NCI-H446 treated with DMSO at 0.1 percent for 48 hours (cell line): ENCODE measurements at regions not wholly inside any gene's neighbourhood (a gene's known extent, or its start where the extent isn't known, plus 50 kb on each side); places are given as distances from the start of the nearest gene placed in this dataset.

Source experiments
- DNase-seq: peaks from one replicate; lab custom pipeline; 2025; lab: John Stamatoyannopoulos, UW

DNA sequence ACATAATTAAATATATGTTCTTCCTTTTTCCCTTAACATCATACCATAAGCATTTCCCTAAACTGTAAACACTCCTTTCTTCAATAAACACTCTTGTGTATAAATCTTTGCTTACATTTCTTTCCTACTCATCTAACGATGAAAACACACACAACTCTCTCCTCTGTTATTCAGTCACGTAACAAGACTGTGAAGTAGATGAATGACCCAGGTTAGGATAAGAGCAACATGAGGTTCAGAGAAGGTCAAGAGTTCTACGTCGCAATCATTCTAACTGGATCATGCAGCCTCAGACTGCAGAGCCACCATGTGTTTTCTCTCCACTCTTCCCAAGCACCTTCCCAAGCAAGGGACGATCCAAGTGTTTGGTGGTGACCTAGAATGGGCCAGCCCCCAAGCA, 70.5 kb upstream of the SPTLC1 start:
- DNase-seq: no peak

DNA sequence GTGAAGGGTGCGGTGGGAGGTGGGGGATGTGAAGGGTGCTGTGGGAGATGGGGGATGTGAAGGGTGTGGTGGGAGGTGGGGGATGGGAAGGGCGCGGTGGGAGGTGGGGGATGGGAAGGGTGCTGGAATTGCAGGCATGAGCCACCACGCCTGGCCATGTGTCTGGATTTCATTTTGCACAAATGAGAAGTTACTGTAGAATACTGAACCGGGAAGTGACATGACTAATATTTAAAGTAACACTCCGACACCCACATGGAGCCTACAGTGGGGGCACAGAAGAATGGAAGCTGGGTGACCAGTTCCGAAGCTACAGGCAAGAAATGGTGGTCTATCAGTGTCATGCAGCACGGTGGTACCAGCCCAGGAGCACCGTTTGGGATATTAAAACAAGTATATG, 69.9 kb upstream of the SPTLC1 start:
- no peak for DNase-seq

DNA sequence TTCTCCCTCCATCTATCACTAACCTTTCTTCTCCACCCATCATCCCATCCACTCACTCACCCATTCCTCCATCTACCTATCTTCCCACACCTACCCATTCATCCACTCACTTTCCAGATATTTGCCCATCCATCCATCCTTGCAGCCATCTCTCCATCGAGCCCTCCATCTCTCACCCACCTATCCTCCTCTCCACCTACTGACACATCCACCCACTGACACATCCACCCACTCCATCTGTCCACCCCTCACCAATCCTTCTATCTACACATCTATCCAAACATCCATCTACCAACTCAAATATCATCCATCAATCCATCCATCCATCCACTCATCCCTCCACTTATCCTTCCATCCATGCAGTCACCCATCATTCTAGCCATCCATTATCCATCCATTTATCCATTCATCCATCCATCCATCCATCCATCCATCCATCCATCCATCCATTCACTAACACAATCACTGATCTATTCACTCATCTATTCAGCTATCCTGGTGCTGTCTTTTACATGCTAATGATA, 68.9 kb upstream of the SPTLC1 start:
- DNase-seq: no peak

DNA sequence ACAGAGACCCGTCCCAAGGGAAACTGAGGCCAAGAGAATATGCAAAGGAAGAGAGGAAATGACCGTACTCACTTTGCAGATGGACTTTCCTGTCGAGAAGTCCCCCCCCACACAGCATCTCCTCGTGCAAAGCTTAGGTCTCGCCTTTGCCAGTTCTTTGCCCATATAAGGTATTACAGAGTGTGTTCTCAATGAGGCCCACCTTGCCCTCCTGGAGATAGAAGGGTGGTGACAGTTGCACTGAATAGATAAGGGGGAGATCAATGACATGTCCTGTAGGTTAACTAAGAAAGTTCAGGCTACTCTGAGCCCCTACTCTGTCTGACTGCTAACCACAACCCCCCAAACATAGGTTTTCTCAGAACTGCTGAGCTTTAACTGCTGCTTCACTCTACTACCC, 68.2 kb upstream of the SPTLC1 start:
- DNase-seq: no peak

DNA sequence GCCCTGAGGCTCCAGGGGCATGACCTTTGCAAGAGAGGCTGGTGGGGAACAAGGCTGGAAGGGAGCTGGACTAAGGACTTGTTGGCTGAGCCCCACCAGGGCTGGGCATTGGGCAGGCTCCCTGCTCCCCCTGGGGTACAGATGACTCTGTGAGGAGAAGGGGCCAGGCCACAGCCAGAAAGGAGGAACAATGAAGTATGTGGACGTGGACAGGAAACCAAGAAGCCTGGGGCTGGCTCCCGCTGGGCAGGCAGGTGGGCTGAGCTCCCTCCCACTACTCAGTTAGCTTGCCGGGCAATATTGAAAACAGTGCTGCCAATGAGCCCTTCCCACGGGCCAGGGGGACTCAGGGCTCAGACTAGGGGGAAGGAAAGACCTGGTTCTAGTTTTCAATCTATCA, 66.1 kb upstream of the SPTLC1 start:
- no peak for DNase-seq

DNA sequence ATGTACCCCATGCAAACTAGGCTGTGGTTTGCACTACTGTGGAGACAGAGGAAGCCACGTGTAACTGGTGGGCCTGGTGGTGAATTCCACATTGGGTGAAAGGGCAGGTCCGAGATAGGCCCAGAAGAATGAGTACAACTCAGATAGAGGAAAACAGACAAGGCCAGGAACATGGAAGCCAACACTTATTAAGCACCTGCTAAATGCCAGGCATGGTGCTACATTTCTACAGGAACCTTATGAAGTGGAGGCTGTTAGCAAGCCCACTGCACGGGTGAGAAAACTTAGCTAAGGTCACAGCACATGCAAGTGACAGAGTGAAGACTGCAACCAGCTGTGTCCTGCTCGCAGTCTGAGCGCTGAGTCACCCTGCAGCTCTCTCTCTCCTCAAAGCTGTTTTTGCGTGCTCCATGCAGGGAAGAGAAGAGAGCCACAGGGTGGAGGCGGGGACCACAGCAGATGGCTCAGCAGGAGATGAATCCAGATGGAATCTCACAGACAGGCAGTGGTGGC, 65.5 kb upstream of the SPTLC1 start:
- DNase-seq: no peak

DNA sequence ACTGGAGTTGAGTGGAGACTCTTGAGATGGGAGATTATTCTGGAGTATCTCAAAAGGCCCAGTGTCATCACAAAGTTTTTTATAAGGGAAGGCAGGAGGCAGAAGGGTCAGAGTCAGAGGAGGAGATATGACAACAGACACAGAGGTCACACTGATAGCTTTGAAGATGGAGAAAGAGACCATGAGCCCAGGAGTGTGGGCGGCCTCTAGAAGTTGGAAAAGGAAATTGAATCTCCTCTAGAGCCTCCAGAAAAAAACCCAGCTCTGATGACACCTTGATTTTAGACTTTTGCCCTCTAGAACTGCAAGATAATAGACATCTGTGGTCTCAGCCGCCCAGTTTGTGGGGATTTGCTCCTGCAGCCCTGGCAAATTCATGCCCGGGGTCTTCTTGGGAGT, 64.8 kb upstream of the SPTLC1 start:
- DNase-seq: no peak

DNA sequence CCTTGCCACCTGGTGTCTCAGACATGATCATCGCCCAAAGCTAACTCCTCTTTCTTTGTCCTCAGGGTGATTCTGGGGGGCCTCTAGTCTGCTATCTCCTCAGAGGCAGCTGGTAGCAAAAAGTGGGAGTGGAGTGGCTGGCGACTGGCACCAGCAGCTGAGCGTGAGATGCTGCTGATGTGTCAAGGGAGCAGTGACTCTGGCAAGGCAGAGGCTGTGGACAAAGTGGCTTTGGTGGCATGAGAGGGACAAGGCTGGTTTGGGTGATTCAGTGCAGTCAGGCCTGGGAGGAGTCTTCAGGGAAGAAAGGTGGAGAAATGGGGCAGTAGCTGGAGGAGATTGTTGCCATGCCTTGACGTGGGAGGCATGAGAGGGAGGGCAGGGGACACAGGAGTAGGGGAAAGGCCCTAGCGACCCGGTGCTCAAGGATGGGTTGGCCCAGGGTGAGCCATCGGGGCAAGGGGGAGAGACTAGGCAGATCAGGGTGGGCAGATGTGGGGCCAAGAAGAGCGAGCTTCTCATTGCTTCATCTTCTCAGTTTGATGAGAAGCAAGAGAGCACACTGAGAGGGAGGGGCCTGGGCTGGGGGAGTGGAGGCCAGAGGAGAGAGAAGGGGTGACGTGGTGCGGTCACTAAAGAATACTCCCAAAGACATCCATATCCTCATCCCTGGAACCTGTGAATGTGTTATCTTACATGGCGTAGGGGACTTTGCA, 64.2 kb upstream of the SPTLC1 start:
- DNase-seq: no peak

DNA sequence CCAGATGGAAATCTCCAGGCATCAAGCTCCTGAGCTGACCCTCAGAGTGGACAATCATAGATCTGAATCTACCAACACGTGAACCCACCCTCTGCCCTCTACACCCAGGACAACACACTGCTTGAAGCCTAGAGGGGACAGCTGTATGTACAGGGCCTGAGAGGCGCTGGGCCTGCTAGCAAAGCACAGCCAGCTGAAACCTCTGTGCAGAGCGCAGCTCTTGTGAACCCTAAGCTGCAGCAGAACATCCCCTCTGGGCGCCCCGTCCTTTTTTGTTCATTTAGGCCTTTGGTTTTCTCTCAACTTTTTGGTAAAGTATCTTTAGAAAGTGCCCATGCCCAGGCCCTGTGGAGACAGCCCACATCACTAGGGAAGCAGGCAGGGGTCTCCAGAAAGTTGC, 62.4 kb upstream of the SPTLC1 start:
- DNase-seq: no peak

DNA sequence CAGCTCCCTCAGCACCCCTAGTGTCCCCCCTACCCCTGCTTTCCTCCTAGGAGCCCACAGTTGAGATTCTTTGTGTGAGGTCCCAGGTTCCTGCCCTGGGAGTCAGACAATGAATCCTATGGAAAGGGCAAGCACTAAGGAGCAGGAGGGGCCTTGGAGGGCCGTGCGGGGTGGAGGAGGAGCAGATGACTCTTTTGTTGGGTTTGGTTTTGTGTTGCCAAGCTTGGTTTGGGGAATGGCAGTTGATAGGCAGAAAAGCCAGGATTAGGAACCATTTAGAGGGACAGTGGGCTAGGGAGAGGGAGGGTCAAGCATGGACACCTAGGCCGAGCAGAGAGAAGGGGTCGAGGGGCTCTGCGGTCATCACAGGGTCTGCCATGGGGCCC, 61.6 kb upstream of the SPTLC1 start:
- no peak for DNase-seq

DNA sequence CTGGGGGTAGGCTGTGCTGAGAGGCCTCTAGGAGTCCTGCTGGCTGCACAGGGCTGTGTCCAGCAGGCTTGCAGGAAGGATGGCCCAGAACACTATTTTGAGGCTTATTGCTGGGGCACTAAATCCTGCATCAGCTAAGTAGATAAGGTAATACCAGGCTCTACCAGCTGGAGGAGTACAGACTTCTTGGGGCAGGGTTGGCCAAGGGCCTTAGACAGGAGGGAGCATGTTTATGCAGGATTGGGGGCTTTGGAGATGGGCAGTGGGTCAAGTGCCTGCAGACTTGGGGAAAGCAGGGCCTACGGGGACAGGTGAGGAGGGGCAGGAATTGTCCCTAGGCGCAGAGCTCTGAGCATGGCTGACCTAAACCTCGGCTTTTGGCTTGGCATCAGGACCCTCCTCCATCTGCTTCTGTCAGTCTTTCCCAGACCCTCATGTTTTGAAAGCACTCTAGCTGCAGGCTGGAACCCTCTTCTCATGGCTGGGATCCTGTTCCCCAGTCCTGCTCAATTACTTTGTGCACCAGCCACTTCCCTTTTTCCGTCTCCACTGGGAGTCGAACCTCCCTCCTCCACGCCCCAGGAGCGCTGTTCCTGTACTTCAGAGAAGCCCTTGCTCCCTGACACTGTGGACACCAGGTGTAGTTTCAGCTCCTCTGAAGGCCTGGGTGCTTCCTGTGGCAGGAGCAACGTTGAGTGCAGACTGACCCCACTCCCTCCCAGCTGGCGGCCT, 61.0 kb upstream of the SPTLC1 start:
- no peak for DNase-seq

DNA sequence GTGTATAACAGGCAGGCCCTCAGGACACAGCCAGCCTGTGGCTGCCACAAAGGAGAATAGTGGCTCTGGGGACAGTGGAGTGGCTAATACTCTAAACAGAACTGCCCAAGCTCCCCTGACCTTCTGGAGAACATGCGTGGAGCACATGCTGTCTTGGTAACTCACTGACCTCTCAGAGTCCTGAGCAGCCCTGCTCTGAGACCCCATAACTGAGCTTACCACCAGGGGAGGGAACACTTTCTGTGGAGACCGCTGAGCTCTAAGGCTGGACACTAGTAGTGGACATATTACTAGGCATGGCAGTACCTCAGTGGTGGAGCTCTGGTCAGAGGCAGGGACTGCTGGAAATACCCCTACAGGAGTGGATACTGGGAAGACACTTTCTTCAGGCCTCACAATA, 60.2 kb upstream of the SPTLC1 start:
- no peak for DNase-seq

DNA sequence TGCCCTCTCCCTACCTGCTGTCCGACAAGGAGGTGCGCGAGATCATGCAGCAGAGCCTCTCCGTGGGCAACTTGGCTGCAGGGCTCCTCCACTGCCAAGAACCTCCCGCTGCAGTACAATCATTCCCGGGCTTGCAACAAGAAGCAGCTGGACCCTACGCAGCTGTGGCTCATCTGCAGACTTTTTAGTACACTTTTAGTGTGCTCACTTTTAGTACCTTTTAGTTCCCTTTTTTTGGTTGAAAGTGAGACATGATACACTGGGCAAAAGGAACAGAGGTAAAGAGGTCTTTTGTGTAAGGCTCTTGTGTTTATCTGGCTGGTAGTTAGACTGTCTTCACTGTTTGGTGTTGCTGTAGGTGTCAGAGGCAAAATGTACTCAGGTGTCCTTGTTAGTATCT, 58.1 kb upstream of the SPTLC1 start:
- no peak for DNase-seq

DNA sequence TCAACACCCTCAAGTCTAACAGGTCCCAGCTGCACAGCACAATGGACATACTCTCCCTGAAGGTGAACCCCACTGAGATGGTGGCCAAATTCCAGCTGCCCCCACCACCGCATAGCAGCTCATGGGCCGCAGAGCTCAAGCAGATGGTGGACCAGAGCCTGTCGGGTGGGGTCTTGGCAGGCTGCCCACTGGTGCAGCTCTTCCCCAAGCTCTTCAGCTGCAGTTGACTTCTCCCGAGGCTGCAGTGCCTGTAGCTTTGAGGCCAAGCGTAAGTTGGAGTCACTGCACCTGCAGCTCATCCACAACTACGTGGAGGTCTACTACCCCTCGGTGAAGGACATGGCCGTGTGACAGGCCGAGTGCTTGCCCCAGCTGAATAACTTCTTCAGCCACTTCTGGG, 56.6 kb upstream of the SPTLC1 start:
- DNase-seq: peak; percentile 13

DNA sequence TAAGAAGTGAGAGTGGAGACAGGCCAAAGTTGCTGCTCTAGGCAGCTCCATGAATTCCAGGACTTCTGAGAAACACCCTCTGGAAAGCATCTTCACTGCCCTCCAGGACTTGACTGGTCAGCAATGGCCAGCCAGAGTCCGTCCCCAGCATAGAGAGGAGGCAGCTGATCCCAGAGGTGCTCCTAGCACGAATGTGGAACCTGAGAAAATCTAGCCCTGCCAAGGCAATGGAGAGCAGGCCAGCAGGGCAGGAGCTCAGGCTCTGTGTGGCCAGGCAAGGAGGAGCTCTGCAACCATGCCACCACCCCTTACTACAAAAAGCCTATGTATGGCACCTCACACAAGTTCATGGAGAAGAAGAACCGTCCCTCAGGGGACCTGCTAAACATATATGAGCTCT, 56.1 kb upstream of the SPTLC1 start:
- no peak for DNase-seq

DNA sequence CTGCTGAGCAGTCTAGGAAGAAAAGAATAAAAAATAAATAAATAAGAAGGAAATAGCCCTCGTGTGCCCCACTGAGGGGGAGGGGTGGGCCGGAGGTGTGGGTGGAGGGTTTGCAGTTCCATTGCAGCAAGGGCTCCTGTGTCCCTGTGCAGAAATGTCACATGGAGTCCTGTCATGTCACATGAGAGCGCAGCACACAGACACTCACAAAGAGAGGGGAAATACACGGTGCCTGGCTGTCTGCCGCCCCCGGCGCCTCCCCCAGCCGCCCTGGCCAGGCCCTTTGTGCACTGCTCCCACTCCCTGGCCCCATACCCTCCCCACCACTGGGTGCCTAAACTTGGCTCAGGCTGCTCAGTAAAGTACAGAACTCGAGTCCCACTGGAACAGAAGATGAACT, 55.6 kb upstream of the SPTLC1 start:
- no peak for DNase-seq

DNA sequence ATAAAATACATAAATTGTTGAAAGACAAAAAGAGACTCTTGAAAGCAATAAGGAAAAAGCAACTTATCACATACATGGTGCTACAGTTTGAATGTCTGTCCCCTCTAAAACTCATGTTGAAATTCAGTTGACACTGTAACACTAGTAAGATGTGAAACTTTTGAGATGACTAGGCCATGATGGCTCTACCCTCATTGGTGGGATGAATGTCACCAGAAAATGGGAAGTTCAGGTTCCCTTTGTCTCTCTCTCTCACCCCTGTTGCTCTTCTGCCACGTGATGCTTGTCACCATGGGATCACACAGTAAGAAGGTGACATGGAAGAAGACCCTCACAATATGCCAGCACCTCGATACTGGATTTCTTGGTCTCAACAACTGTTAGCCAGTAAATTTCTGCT, 50.3 kb upstream of the SPTLC1 start:
- no peak for DNase-seq
